K562 (cell line): ENCODE measurements at regions not wholly inside any gene's neighbourhood (a gene's known extent, or its start where the extent isn't known, plus 50 kb on each side); places are given as distances from the start of the nearest gene placed in this dataset.
A peak's percentile ranks its signal among the peaks of the same experiment; 100 is the strongest.

Source experiments
- TF ChIP-seq, protein P1 (sequence below): fragments of 450-650 bp; IDR thresholded peaks from 2 replicates; pipeline ENCODE4 v1.6.1; 2016; ENCODE audit warnings: mild to moderate bottlenecking, moderate library complexity
- TF ChIP-seq, protein P2 (sequence below): fragments of 250-450 bp; sonication (Bioruptor Pico); IDR thresholded peaks from 2 replicates; pipeline ENCODE4 v1.9.0; 2021; ENCODE audit warnings: mild to moderate bottlenecking

DNA sequence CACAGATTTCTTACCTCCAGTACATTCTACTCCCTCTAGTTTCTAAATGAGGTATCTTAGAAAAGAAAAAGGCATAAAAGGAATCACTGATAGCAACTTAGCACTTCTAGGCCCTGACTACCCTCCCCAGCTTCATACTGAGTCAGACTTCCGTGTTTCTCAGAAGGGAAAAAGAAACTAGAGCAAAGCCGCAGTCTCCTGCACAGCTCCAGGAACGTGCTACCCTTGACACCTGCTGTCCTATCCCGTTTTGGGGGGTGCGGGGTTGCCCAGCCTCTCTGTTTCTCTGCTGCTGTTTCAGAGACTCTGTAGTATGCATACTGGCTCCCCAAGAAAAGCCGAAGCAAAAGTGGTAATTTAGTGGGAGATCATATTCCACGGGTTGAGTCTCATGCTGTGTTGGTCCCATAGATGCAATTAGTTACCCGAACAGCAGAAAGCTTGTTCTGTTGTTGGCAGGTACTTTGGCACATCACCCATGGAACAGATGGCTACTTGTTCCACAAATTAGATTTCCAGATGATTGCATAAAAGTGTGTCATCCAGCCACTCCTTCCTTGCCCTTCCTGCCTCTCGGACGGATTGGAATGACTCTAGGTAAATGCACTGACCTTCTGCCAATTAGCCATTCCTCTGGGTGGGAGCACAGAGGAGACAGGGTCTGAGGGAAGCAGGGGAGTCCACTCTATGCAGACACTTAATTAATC, 438.1 kb downstream of the FUT8 start (continued):
- TF ChIP-seq, protein P1, sequence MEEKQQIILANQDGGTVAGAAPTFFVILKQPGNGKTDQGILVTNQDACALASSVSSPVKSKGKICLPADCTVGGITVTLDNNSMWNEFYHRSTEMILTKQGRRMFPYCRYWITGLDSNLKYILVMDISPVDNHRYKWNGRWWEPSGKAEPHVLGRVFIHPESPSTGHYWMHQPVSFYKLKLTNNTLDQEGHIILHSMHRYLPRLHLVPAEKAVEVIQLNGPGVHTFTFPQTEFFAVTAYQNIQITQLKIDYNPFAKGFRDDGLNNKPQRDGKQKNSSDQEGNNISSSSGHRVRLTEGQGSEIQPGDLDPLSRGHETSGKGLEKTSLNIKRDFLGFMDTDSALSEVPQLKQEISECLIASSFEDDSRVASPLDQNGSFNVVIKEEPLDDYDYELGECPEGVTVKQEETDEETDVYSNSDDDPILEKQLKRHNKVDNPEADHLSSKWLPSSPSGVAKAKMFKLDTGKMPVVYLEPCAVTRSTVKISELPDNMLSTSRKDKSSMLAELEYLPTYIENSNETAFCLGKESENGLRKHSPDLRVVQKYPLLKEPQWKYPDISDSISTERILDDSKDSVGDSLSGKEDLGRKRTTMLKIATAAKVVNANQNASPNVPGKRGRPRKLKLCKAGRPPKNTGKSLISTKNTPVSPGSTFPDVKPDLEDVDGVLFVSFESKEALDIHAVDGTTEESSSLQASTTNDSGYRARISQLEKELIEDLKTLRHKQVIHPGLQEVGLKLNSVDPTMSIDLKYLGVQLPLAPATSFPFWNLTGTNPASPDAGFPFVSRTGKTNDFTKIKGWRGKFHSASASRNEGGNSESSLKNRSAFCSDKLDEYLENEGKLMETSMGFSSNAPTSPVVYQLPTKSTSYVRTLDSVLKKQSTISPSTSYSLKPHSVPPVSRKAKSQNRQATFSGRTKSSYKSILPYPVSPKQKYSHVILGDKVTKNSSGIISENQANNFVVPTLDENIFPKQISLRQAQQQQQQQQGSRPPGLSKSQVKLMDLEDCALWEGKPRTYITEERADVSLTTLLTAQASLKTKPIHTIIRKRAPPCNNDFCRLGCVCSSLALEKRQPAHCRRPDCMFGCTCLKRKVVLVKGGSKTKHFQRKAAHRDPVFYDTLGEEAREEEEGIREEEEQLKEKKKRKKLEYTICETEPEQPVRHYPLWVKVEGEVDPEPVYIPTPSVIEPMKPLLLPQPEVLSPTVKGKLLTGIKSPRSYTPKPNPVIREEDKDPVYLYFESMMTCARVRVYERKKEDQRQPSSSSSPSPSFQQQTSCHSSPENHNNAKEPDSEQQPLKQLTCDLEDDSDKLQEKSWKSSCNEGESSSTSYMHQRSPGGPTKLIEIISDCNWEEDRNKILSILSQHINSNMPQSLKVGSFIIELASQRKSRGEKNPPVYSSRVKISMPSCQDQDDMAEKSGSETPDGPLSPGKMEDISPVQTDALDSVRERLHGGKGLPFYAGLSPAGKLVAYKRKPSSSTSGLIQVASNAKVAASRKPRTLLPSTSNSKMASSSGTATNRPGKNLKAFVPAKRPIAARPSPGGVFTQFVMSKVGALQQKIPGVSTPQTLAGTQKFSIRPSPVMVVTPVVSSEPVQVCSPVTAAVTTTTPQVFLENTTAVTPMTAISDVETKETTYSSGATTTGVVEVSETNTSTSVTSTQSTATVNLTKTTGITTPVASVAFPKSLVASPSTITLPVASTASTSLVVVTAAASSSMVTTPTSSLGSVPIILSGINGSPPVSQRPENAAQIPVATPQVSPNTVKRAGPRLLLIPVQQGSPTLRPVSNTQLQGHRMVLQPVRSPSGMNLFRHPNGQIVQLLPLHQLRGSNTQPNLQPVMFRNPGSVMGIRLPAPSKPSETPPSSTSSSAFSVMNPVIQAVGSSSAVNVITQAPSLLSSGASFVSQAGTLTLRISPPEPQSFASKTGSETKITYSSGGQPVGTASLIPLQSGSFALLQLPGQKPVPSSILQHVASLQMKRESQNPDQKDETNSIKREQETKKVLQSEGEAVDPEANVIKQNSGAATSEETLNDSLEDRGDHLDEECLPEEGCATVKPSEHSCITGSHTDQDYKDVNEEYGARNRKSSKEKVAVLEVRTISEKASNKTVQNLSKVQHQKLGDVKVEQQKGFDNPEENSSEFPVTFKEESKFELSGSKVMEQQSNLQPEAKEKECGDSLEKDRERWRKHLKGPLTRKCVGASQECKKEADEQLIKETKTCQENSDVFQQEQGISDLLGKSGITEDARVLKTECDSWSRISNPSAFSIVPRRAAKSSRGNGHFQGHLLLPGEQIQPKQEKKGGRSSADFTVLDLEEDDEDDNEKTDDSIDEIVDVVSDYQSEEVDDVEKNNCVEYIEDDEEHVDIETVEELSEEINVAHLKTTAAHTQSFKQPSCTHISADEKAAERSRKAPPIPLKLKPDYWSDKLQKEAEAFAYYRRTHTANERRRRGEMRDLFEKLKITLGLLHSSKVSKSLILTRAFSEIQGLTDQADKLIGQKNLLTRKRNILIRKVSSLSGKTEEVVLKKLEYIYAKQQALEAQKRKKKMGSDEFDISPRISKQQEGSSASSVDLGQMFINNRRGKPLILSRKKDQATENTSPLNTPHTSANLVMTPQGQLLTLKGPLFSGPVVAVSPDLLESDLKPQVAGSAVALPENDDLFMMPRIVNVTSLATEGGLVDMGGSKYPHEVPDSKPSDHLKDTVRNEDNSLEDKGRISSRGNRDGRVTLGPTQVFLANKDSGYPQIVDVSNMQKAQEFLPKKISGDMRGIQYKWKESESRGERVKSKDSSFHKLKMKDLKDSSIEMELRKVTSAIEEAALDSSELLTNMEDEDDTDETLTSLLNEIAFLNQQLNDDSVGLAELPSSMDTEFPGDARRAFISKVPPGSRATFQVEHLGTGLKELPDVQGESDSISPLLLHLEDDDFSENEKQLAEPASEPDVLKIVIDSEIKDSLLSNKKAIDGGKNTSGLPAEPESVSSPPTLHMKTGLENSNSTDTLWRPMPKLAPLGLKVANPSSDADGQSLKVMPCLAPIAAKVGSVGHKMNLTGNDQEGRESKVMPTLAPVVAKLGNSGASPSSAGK: 0 out of 2 replicates have a peak, but pooled peaks have one; percentile 12
- TF ChIP-seq, protein P2, sequence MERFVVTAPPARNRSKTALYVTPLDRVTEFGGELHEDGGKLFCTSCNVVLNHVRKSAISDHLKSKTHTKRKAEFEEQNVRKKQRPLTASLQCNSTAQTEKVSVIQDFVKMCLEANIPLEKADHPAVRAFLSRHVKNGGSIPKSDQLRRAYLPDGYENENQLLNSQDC (CRISPR knock-in tag): no peak
- TF ChIP-seq, all 486 proteins: peak for 2
